ENCODE measurements at regions not wholly inside any gene's neighbourhood (a gene's known extent, or its start where the extent isn't known, plus 50 kb on each side); places are given as distances from the start of the nearest gene placed in this dataset.
"Not testable (repeated sequence)": the region's sequence is repeated elsewhere in the genome, so short reads cannot be mapped to it uniquely, and the experiment has no call there.

GRCh38 chr5:7169240-7169878 is 226.6 kb upstream of the ADCY2 start:
- TF ChIP-seq POLR2A (IDR thresholded peaks at IDR 0.05) (no peak), CTCF (IDR thresholded peaks at IDR 0.05 in 4 of 5, conservative IDR thresholded peaks at IDR 0.05 in 1 of 5) (no peak)
- intact Hi-C loops (cut with DNase I; ENCODE audit: low total_unique reads) (no loop called here), in situ Hi-C loops (cut with MboI; ENCODE audit: low sequenced_read_pairs in 4 of 4) (no loop called here)
- Histone ChIP-seq H3K9me3 (no peaks in the 10 kb centered on the region), H3K36me3 (no peaks in the 10 kb centered on the region), H3K4me1 (no peaks in the 10 kb centered on the region), H3K4me3 (no peak overlapping the region), H3K27me3 (no peaks in the 10 kb centered on the region), H3K27ac (no peak overlapping the region)
- ATAC-seq, result no peak
- no peak for DNase-seq

DNA sequence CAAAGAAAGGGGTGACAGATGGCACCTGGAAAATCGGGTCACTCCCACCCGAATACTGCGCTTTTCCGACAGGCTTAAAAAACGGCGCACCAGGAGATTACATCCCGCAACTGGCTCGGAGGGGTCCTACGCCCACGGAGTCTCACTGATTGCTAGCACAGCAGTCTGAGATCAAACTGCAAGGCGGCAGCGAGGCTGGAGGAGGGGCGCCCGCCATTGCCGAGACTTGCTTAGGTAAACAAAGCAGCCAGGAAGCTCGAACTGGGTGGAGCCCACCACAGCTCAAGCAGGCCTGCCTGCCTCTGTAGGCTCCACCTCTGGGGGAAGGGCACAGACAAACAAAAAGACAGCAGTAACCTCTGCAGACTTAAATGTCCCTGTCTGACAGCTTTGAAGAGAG is 225.2 kb upstream of the ADCY2 start:
- intact Hi-C loops (cut with DNase I; ENCODE audit: low total_unique reads); DNase-seq; H3K4me3 ChIP-seq; ATAC-seq; H3K36me3 ChIP-seq; H3K27ac ChIP-seq; H3K4me1 ChIP-seq; in situ Hi-C loops (cut with MboI; ENCODE audit: low sequenced_read_pairs in 4 of 4); H3K9me3 ChIP-seq; H3K27me3 ChIP-seq: not testable (repeated sequence)

DNA sequence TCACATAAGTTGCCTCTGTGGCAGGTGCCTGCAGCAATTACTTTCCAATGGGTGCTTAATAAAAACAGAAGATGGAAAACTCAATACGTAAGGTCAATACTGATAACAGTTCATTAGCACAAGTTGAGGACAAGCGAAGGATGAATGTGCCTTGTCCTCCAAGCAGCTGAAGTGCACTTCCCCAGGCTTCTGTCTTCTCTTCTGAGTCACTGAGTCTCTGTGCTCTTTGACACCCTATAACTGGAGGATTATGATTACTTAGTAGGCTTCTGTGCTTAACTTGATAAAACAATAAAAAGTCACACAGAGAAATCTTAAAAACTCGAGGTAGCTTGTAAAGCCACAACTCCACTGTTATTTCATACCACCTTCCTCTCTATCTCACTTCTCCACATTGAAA is 216.6 kb upstream of the ADCY2 start:
- no peak overlapping the region for H3K4me3 ChIP-seq
- H3K4me1 ChIP-seq, result no peaks in the 10 kb centered on the region
- no peak for TF ChIP-seq CTCF (IDR thresholded peaks at IDR 0.05 in 4 of 5, conservative IDR thresholded peaks at IDR 0.05 in 1 of 5)
- intact Hi-C loops (cut with DNase I; ENCODE audit: low total_unique reads), result no loop called here
- no peak for ATAC-seq
- no peaks in the 10 kb centered on the region for H3K9me3 ChIP-seq
- H3K27me3 ChIP-seq, result no peaks in the 10 kb centered on the region
- H3K36me3 ChIP-seq, result no peaks in the 10 kb centered on the region
- in situ Hi-C loops (cut with MboI; ENCODE audit: low sequenced_read_pairs in 4 of 4), result no loop called here
- H3K27ac ChIP-seq, result no peak overlapping the region
- no peak for DNase-seq

DNA sequence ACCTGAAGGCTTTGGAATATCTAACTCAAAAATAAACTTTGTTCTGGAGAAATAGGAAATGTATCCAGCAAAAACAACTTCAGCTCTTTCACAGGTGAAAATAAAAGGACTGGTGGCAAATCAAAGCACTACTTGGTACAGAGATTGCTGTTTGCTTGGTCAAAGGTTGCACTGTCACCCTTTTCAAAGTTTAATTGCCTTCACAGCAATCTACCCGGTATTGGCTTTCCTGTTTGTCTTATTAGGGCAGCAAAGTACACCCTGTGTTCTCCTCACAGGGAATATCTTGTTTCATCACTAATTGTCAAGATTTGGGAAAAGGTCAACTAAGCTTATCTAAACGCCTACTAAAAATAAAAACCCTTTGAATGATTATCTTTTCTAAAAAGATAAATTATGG is 214.1 kb upstream of the ADCY2 start:
- Histone ChIP-seq H3K27ac (no peak overlapping the region), H3K36me3 (no peaks in the 10 kb centered on the region), H3K27me3 (no peaks in the 10 kb centered on the region), H3K9me3 (no peaks in the 10 kb centered on the region), H3K4me3 (no peak overlapping the region), H3K4me1 (no peaks in the 10 kb centered on the region)
- DNase-seq, result no peak
- no peak for TF ChIP-seq POLR2A (IDR thresholded peaks at IDR 0.05)
- no peak for TF ChIP-seq CTCF (IDR thresholded peaks at IDR 0.05 in 4 of 5, conservative IDR thresholded peaks at IDR 0.05 in 1 of 5)
- ATAC-seq, result no peak
- in situ Hi-C loops (cut with MboI; ENCODE audit: low sequenced_read_pairs in 4 of 4) (no loop called here), intact Hi-C loops (cut with DNase I; ENCODE audit: low total_unique reads) (no loop called here)

DNA sequence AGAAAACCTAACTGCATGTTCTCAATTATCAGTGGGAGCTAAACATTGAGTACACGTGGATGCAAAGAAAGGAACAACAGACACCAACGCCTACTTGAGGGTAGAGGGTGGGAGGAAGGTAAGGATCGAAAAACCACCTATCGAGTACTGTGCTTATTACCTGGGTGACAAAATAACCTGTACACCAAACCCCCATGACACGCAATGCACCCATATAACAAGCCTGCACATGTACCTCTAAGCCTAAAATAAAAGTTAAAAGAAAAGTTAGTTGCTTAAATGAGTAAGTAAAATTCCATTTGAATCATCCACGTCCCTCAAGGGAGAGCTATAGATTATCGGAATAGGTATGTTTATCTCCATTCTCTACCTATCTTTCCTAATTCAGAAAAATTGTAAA is 210.2 kb upstream of the ADCY2 start:
- H3K9me3 ChIP-seq, result no peaks in the 10 kb centered on the region
- no peak overlapping the region for H3K4me3 ChIP-seq
- ATAC-seq (no peak), DNase-seq (no peak)
- no peaks in the 10 kb centered on the region for H3K4me1 ChIP-seq
- intact Hi-C loops (cut with DNase I; ENCODE audit: low total_unique reads), result no loop called here
- no peaks in the 10 kb centered on the region for H3K27me3 ChIP-seq
- H3K36me3 ChIP-seq, result no peaks in the 10 kb centered on the region
- no peak overlapping the region for H3K27ac ChIP-seq
- in situ Hi-C loops (cut with MboI; ENCODE audit: low sequenced_read_pairs in 4 of 4), result no loop called here
- TF ChIP-seq POLR2A (IDR thresholded peaks at IDR 0.05) (no peak), CTCF (IDR thresholded peaks at IDR 0.05 in 4 of 5, conservative IDR thresholded peaks at IDR 0.05 in 1 of 5) (no peak)

Data from gastrocnemius medialis (tissue), 4 donors.